ENCODE measurements at regions not wholly inside any gene's neighbourhood (a gene's known extent, or its start where the extent isn't known, plus 50 kb on each side); places are given as distances from the start of the nearest gene placed in this dataset.

GRCh38 chr4:13169731-13170525 lies 314.2 kb downstream of the RAB28 start:
- Histone ChIP-seq H3K4me1 (no peaks in the 10 kb centered on the region), H3K9me3 (no peaks in the 10 kb centered on the region), H3K4me3 (no peak overlapping the region), H3K27ac (no peak overlapping the region), H3K9ac (ENCODE audit: low read depth in 2 of 2, low read length in 2 of 2) (no peak overlapping the region), H3K27me3 (no peaks in the 10 kb centered on the region), H3K36me3 (no peaks in the 10 kb centered on the region)
- no peak for DNase-seq
- TF ChIP-seq, protein P1, sequence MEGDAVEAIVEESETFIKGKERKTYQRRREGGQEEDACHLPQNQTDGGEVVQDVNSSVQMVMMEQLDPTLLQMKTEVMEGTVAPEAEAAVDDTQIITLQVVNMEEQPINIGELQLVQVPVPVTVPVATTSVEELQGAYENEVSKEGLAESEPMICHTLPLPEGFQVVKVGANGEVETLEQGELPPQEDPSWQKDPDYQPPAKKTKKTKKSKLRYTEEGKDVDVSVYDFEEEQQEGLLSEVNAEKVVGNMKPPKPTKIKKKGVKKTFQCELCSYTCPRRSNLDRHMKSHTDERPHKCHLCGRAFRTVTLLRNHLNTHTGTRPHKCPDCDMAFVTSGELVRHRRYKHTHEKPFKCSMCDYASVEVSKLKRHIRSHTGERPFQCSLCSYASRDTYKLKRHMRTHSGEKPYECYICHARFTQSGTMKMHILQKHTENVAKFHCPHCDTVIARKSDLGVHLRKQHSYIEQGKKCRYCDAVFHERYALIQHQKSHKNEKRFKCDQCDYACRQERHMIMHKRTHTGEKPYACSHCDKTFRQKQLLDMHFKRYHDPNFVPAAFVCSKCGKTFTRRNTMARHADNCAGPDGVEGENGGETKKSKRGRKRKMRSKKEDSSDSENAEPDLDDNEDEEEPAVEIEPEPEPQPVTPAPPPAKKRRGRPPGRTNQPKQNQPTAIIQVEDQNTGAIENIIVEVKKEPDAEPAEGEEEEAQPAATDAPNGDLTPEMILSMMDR (IDR thresholded peaks at IDR 0.05), result no peak
- intact Hi-C loops (cut with DNase I), result no loop called here

DNA sequence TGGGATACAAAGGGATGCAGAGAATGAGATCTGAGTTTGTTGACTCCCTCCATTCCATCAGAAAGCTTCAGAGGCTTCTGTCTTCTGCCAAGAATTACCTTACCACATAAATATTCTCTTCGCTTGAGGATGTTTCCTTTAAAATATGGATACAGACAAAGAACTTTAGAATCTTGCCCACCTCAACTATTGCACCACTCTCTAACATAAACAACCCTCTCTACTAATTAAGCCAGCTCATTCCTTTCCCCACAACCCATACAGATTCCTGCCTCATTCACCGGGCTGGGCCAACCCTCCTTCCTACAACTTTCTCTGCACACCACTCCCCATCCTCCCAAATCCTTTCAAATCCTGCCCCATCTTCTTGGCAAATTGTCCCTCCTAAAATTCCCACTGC lies 315.8 kb downstream of the RAB28 start:
- no peak overlapping the region for H3K27ac ChIP-seq
- H3K4me1 ChIP-seq, result no peaks in the 10 kb centered on the region
- no peak overlapping the region for H3K4me3 ChIP-seq
- H3K9ac ChIP-seq (ENCODE audit: low read depth in 2 of 2, low read length in 2 of 2), result no peak overlapping the region
- no peaks in the 10 kb centered on the region for H3K27me3 ChIP-seq
- intact Hi-C loops (cut with DNase I), result no loop called here
- no peaks in the 10 kb centered on the region for H3K36me3 ChIP-seq
- TF ChIP-seq, protein P1 (IDR thresholded peaks at IDR 0.05), result no peak
- no peak for DNase-seq
- no peaks in the 10 kb centered on the region for H3K9me3 ChIP-seq

DNA sequence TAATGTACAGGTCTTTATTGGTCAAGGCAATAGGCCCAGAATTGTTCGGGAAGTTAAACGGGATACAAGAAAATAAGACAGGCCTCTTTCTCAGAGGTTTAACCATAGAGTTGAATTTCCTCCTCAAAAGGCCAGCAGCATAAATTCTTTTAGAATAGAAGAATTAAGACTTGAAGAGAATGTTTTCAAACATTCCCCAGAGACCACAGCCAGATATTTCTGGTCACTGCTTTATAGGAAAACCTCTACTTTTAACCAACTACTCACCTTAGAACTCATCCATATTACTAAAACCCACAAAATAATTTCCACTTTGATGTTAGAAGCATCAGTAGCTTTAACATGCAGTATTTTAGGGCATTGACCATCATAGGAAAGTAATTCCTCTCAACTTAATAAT lies 317.9 kb downstream of the RAB28 start:
- Histone ChIP-seq H3K9me3 (no peaks in the 10 kb centered on the region), H3K27me3 (no peaks in the 10 kb centered on the region), H3K27ac (no peak overlapping the region), H3K9ac (ENCODE audit: low read depth in 2 of 2, low read length in 2 of 2) (no peak overlapping the region), H3K4me3 (no peak overlapping the region), H3K36me3 (no peaks in the 10 kb centered on the region), H3K4me1 (no peaks in the 10 kb centered on the region)
- no peak for DNase-seq
- intact Hi-C loops (cut with DNase I), result no loop called here
- TF ChIP-seq, protein P1 (IDR thresholded peaks at IDR 0.05), result no peak

DNA sequence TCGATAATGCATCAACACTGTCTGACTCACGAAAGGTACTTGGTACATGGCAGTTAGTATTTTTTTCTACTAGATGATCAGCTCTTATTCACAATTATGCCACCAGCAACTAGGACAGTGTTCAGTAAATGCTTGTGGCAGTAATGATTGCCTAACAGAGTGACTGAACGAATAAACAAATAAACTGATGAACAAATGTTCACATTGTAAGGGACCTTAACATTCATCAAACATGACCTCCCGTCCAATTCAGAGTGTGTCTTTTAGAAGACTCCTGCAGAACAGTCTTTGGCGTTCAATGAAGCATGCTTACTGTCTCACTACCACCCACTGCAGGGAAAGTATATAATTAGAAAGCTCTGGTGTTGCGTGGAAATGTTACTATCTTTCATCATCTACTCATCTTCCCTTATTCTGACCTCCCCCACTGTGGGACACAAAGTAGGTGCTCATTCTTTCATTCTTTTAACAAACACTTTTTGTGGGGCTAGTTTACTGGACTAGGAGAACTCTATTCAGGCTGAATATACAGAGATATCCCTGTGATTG lies 319.3 kb downstream of the RAB28 start:
- H3K36me3 ChIP-seq, result no peaks in the 10 kb centered on the region
- TF ChIP-seq, protein P1 (IDR thresholded peaks at IDR 0.05), result no peak
- H3K9ac ChIP-seq (ENCODE audit: low read depth in 2 of 2, low read length in 2 of 2), result no peak overlapping the region
- no peaks in the 10 kb centered on the region for H3K27me3 ChIP-seq
- no peak overlapping the region for H3K27ac ChIP-seq
- H3K4me1 ChIP-seq, result no peaks in the 10 kb centered on the region
- no peaks in the 10 kb centered on the region for H3K9me3 ChIP-seq
- no peak for DNase-seq
- intact Hi-C loops (cut with DNase I), result no loop called here
- H3K4me3 ChIP-seq, result no peak overlapping the region

- intact Hi-C loops (cut with DNase I), result no loop called here
Measured at GRCh38 chr4:13162886-13163285, 321.3 kb downstream of the RAB28 start.

More at GRCh38 chr4:13162886-13163285, 321.3 kb downstream of the RAB28 start:
- Histone ChIP-seq H3K27me3 (no peaks in the 10 kb centered on the region), H3K36me3 (no peaks in the 10 kb centered on the region), H3K4me3 (no peak overlapping the region), H3K27ac (no peak overlapping the region), H3K9me3 (no peaks in the 10 kb centered on the region), H3K4me1 (no peaks in the 10 kb centered on the region), H3K9ac (ENCODE audit: low read depth in 2 of 2, low read length in 2 of 2) (no peak overlapping the region)
- DNase-seq, result no peak
- TF ChIP-seq, protein P1 (IDR thresholded peaks at IDR 0.05), result no peak

All from colonic mucosa (tissue), 4 donors.